HG02678 (cell line): ENCODE measurements at regions not wholly inside any gene's neighbourhood (a gene's known extent, or its start where the extent isn't known, plus 50 kb on each side); places are given as distances from the start of the nearest gene placed in this dataset.
"Not testable (repeated sequence)": the region's sequence is repeated elsewhere in the genome, so short reads cannot be mapped to it uniquely, and the experiment has no call there.

Experiments used
- ATAC-seq: cut with Tn5 transposase; IDR thresholded peaks from one replicate; pipeline ENCODE4 v1.9.1; 2021; ENCODE audit warnings: mild to moderate bottlenecking, moderate library complexity; ENCODE audit not compliant: unreplicated experiment

- not testable (repeated sequence) for ATAC-seq
Measured at GRCh38 chr1:149157409-149157808, 54.1 kb upstream of the NBPF9 start.

GRCh38 chr1:149158308-149158707 is 55.0 kb upstream of the NBPF9 start:
- not testable (repeated sequence) for ATAC-seq

- ATAC-seq: peak; percentile 97
Measured at GRCh38 chr1:149163063-149163444, 59.7 kb upstream of the NBPF9 start.

GRCh38 chr1:149174765-149175164 is 71.4 kb upstream of the NBPF9 start:
- ATAC-seq: not testable (repeated sequence)

DNA sequence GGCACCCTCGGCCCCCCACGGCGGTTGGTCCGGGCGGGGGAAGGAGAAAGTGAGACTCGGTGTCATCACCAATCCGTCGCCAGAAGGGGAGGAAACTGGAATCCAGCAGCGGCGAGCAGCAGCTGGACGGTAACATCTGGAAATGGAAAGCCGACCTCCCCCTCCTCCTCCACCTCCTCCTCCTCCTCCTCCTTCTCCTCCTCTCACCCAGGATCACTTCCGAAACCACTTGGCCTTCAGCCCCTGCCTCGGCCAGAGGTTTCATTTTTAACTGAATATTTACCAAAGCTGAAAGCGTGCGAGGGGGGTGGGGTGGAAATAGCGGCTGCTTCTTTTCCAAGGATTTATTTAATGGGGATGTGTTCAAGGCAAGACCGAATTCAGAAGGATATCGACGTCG is 72.5 kb upstream of the NBPF9 start:
- ATAC-seq: not testable (repeated sequence)

DNA sequence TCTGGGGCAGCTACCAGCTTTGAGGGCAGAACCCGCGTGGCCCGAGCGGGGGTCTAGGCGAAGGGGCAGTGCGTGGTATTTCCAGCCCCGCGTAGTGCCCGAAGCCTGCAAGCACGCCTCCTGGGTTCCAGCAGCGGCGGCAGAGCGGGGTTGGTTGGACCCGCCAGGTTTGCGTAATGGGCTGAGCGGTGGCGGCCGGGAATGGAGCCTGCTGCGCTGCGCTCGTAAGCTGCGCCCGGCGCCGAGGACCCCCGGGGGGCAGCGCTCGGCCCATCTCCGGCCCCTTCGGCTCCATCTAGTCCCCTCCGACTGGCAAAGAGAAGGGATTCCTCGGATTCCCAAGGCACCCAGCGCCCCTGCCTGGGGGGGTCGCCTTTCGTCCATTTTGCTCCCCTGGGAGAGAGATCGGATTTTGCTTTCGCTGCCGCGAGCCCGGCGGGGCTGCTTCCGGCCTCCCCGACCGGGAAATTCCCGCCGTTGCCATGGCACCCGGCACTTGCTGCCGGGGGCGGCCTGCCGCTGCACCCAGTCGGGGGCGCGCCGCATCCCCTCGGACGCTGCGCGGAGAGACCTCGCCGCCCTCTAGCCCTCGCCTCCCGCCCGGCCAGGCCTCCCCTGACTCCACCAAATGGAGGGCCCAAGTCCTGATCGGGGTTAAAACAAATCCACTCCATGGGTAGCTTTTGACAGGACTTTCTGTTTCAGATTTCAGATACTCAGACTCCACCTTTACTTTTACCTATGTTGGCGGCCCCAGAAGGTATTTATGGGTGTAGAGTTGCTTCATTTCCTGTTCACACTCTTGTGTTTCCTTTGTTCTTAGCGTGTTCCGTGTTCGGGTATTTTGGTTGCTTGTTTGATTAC is 73.3 kb upstream of the NBPF9 start:
- not testable (repeated sequence) for ATAC-seq

- ATAC-seq: not testable (repeated sequence)
Measured at GRCh38 chr1:149190742-149191141, 87.4 kb upstream of the NBPF9 start.

DNA sequence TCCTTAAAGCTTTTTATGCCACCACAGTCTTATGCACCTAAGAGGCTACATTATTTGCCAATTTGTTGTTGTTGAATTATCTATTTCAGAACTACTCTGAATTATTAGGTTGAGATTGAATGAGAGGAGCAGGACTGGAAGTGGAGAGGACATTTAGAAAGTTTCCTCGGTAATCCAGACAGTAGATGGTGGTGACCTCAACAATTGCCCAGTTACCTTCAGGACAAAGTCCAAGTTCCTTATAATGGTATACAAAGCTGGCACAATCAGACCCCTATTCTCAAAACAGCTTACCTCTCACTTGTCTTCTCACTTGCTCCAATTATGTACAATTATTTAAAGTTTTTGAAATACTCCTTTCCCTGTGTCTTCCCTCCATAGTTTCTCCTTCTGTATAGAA is 93.3 kb upstream of the NBPF9 start:
- not testable (repeated sequence) for ATAC-seq

DNA sequence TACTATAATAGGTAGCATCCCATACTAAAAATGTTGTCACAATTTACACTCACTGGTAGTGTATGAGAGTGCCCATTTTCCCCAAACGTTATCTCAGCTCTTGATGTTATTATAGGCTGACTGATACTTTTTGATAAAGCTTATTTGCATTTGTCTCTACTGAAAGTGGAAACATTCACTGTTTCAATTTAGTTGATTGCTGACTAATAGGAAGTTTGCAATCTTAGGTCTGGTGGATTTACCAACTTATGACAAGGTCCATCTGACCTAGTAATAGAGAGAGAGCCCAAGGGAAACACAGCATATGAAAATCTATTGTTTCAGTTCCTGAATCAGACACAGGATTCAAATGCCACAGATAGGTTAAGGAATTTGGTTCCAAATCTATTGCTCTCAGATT is 97.2 kb upstream of the NBPF9 start:
- ATAC-seq: peak; percentile 52

DNA sequence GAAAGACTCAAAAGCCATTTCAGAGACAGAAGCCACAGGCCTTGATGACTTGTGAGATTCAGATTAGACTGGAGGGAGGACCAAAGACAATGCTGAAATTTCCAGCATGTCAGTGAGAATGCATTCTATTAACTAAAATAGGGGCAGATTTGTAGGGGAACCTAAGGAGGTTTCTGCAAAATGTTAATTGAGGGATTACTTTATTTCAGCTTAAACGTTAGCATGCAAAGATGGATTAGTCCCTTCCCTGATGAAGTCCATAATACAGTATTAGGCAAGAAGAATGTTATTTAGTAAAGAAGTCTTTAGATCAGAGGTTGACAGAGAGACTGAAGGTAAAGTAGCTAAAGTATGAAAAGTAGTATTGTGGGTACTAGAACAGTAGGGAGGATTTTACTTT is 98.9 kb upstream of the NBPF9 start:
- not testable (repeated sequence) for ATAC-seq

DNA sequence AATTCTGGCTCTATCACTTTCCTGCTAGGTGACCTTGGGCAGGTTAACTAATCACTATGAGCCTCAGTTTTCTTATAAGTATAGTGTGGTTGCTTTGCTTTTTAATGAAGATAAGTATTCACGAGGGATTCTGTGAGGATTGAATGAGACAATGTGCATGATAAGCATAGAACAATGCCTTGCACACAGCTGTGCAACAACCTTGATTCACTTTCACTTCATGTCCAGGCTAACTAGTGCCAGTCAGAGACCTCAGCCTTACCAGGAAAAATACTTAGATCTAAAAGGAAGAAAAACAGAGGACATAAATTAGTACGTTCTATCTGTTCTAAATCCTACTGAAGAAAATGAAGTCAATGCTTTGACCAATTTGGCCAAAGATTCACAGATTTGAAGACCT is 101.0 kb upstream of the NBPF9 start:
- ATAC-seq: not testable (repeated sequence)

GRCh38 chr1:149208836-149209235 is 105.5 kb upstream of the NBPF9 start:
- ATAC-seq: not testable (repeated sequence)

DNA sequence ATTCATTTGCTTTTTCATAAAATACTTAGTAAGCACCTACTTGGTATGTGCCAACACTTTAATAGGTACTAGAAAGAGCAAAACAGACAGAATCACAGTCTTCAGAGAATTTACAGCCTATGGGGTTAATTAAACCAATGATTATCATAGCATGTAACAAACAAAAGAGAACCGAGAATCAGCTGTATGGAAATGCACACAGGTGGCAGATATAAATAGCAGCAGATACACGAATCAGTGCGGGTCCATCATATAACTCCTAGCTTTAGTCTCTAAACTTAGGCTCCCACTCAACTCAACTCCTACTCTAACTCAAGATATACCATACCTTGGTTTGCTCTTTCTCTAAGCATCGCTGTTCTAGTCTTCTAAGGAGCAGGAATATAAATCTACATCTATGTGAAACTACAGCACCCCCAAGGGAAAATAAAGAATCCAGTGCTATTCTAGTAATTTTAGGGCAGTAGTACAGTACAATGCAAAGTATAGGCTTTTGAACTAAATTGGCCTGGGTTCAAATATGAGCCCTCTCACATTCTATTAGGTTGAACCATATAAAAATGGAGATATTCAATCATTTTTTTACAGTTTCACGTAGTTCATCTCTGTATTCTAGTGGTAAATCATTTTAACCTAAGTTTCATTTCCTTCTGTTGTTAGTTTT is 108.5 kb upstream of the NBPF9 start:
- peak; percentile 80 for ATAC-seq

- not testable (repeated sequence) for ATAC-seq
Measured at GRCh38 chr1:149212946-149213345, 109.6 kb upstream of the NBPF9 start.

GRCh38 chr1:149213673-149214072 is 110.3 kb upstream of the NBPF9 start:
- not testable (repeated sequence) for ATAC-seq

GRCh38 chr1:149218080-149218988 is 115.0 kb upstream of the NBPF9 start:
- ATAC-seq: not testable (repeated sequence)

- not testable (repeated sequence) for ATAC-seq
Measured at GRCh38 chr1:149219539-149219938, 116.2 kb upstream of the NBPF9 start.

- not testable (repeated sequence) for ATAC-seq
Measured at GRCh38 chr1:149220463-149221074, 117.2 kb upstream of the NBPF9 start.

GRCh38 chr1:149227933-149228665 is 124.7 kb upstream of the NBPF9 start:
- ATAC-seq: not testable (repeated sequence)
